ENCODE measurements at regions not wholly inside any gene's neighbourhood (a gene's known extent, or its start where the extent isn't known, plus 50 kb on each side); places are given as distances from the start of the nearest gene placed in this dataset.

GRCh38 chr2:235133837-235134236 lies 182.0 kb downstream of the SH3BP4 start:
- H3K4me1 ChIP-seq (ENCODE audit: control insufficient read depth, insufficient read depth, low read length) = no peaks in the 10 kb centered on the region
- no peak overlapping the region for H3K4me3 ChIP-seq (ENCODE audit: low read depth, low read length)
- no peak overlapping the region for H3K27ac ChIP-seq (ENCODE audit: extremely low read depth, low read depth, low read length)
- CTCF ChIA-PET = interaction anchor here (0.6 to 8.0 kb wide), 9 partner anchors 9 to 612 kb away, joined by 3 to 72 read pairs (median 5); no protein-coding TSS in a partner anchor
- no peaks in the 10 kb centered on the region for H3K36me3 ChIP-seq (ENCODE audit: control insufficient read depth in 2 of 2, insufficient read depth in 1 of 2, low read length in 2 of 2)
- H3K9me3 ChIP-seq (ENCODE audit: control insufficient read depth, insufficient read depth, low read depth, low read length) = no peaks in the 10 kb centered on the region
- TF ChIP-seq ZNF16 (tag by site-specific recombination; IDR thresholded peaks at IDR 0.05; ENCODE audit: low read depth) = 0 out of 2 replicates have a peak, but pooled peaks have one; percentile 35
- TF ChIP-seq GLIS2 (tag by site-specific recombination; IDR thresholded peaks at IDR 0.05) = no peak
- peak; percentile 54 for TF ChIP-seq ZIC2 (tag by site-specific recombination; IDR thresholded peaks at IDR 0.05)
- no peak for TF ChIP-seq ZNF350 (tag by site-specific recombination; IDR thresholded peaks at IDR 0.05)
- POLR2A ChIA-PET = no interaction called here

GRCh38 chr2:235134420-235134819 lies 182.6 kb downstream of the SH3BP4 start:
- Histone ChIP-seq H3K36me3 (ENCODE audit: control insufficient read depth in 2 of 2, insufficient read depth in 1 of 2, low read length in 2 of 2) (no peaks in the 10 kb centered on the region), H3K9me3 (ENCODE audit: control insufficient read depth, insufficient read depth, low read depth, low read length) (no peaks in the 10 kb centered on the region)
- CTCF ChIA-PET = interaction anchor here (0.6 to 8.0 kb wide), 11 partner anchors 9 to 611 kb away, joined by 3 to 72 read pairs (median 5); no protein-coding TSS in a partner anchor

DNA sequence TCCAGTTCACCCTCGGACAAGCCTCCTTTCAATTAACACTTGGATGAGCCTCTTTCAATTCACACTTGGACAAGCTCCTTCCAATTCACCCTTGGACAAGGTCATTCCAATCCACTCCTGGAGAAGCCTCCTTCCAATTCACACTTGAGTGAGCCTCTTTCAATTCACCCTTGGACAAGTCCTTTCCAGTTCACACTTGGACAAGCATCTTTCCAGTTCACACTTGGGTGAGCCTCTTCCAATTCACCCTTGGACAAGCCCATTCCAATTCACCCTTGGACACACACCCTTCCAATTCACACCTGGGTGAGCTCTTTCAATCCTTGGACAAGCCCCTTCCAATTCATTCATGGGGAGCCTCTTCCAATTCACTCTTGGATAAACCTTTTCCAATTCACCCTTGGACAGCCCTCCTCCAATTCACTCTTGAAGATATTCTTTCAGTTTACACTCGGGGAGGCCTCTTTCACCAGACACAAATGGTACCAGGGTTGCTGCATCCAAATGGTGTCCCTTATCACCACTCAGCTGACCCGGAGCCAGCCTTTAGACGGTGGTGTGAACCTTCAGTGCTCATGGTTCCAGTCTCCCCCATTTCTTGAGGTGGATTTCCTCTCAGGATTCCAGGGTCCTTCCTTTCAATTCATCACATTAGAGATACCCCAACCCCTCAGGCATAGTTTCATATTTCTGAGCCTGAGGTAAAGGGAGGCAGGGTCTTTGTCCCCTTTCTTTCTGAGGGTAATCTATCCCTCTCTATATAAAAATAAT lies 183.6 kb downstream of the SH3BP4 start:
- ChIA-PET CTCF (interaction anchor here (0.5 to 8.0 kb wide), 20 partner anchors 9 to 654 kb away, joined by 3 to 72 read pairs (median 4); no protein-coding TSS in a partner anchor), POLR2A (no interaction called here)
- TF ChIP-seq ZNF18 (tag by site-specific recombination; IDR thresholded peaks at IDR 0.05) (peak; percentile 99), HOXD13 (CRISPR knock-in tag; IDR thresholded peaks at IDR 0.05; ENCODE audit: borderline replicate concordance) (no peak)
- Histone ChIP-seq H3K36me3 (ENCODE audit: control insufficient read depth in 2 of 2, insufficient read depth in 1 of 2, low read length in 2 of 2) (no peaks in the 10 kb centered on the region), H3K4me1 (ENCODE audit: control insufficient read depth, insufficient read depth, low read length) (no peaks in the 10 kb centered on the region), H3K27ac (ENCODE audit: extremely low read depth, low read depth, low read length) (no peak overlapping the region), H3K9me3 (ENCODE audit: control insufficient read depth, insufficient read depth, low read depth, low read length) (no peaks in the 10 kb centered on the region), H3K4me3 (ENCODE audit: low read depth, low read length) (no peak overlapping the region)

More at GRCh38 chr2:235134420-235134819, 182.6 kb downstream of the SH3BP4 start:
- no peak for TF ChIP-seq ZFHX2 (tag by site-specific recombination; conservative IDR thresholded peaks at IDR 0.05)
- TF ChIP-seq ZNF571 (tag by site-specific recombination; IDR thresholded peaks at IDR 0.05) = no peak
- no peak for TF ChIP-seq IKZF3 (tag by site-specific recombination; IDR thresholded peaks at IDR 0.05)
- no peak for TF ChIP-seq ZNF354C (tag by site-specific recombination; IDR thresholded peaks at IDR 0.05; ENCODE audit: borderline replicate concordance, low read depth)
- TF ChIP-seq YY1 (tag by site-specific recombination; IDR thresholded peaks at IDR 0.05) = no peak
- no peak for TF ChIP-seq AEBP2 (tag by site-specific recombination; IDR thresholded peaks at IDR 0.05; ENCODE audit: borderline replicate concordance)
- TF ChIP-seq, protein P1, sequence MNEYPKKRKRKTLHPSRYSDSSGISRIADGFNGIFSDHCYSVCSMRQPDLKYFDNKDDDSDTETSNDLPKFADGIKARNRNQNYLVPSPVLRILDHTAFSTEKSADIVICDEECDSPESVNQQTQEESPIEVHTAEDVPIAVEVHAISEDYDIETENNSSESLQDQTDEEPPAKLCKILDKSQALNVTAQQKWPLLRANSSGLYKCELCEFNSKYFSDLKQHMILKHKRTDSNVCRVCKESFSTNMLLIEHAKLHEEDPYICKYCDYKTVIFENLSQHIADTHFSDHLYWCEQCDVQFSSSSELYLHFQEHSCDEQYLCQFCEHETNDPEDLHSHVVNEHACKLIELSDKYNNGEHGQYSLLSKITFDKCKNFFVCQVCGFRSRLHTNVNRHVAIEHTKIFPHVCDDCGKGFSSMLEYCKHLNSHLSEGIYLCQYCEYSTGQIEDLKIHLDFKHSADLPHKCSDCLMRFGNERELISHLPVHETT (tag by site-specific recombination; IDR thresholded peaks at IDR 0.05) = no peak
- TF ChIP-seq ZNF777 (tag by site-specific recombination; IDR thresholded peaks at IDR 0.05; ENCODE audit: borderline replicate concordance) = no peak
- TF ChIP-seq ZNF585B (tag by site-specific recombination; IDR thresholded peaks at IDR 0.05) = no peak
- no peak for TF ChIP-seq ZNF266 (tag by site-specific recombination; IDR thresholded peaks at IDR 0.05; ENCODE audit: low read depth)
- TF ChIP-seq, protein P2, sequence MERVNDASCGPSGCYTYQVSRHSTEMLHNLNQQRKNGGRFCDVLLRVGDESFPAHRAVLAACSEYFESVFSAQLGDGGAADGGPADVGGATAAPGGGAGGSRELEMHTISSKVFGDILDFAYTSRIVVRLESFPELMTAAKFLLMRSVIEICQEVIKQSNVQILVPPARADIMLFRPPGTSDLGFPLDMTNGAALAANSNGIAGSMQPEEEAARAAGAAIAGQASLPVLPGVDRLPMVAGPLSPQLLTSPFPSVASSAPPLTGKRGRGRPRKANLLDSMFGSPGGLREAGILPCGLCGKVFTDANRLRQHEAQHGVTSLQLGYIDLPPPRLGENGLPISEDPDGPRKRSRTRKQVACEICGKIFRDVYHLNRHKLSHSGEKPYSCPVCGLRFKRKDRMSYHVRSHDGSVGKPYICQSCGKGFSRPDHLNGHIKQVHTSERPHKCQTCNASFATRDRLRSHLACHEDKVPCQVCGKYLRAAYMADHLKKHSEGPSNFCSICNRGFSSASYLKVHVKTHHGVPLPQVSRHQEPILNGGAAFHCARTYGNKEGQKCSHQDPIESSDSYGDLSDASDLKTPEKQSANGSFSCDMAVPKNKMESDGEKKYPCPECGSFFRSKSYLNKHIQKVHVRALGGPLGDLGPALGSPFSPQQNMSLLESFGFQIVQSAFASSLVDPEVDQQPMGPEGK (tag by site-specific recombination; IDR thresholded peaks at IDR 0.05) = no peak
- no peak for TF ChIP-seq ZNF174 (tag by site-specific recombination; IDR thresholded peaks at IDR 0.05)
- no peak for TF ChIP-seq REPIN1 (tag by site-specific recombination; IDR thresholded peaks at IDR 0.05; ENCODE audit: low read depth)
- no peak for TF ChIP-seq ZNF660 (tag by site-specific recombination; IDR thresholded peaks at IDR 0.05)
- Histone ChIP-seq H3K4me1 (ENCODE audit: control insufficient read depth, insufficient read depth, low read length) (no peaks in the 10 kb centered on the region), H3K4me3 (ENCODE audit: low read depth, low read length) (no peak overlapping the region), H3K27ac (ENCODE audit: extremely low read depth, low read depth, low read length) (no peak overlapping the region)
- POLR2A ChIA-PET = no interaction called here

Measured in HEK293 (cell line).